Motor neuron (in vitro differentiated cells): ENCODE measurements at regions not wholly inside any gene's neighbourhood (a gene's known extent, or its start where the extent isn't known, plus 50 kb on each side); places are given as distances from the start of the nearest gene placed in this dataset.
"Not testable (repeated sequence)": the region's sequence is repeated elsewhere in the genome, so short reads cannot be mapped to it uniquely, and the experiment has no call there.

Experiments used
- ATAC-seq, 8 experiments: fragments of 200-7000 bp; cut with Tn5 transposase; replicated peaks in 6 of 8; 2 replicates each; pipeline ENCODE4 v1.8.0; 2021; ENCODE audit warnings: mild to moderate bottlenecking in 8 of 8, moderate library complexity in 8 of 8
- H3K27ac ChIP-seq, 2 donors: fragments of 250-450 bp; sonication (Bioruptor Pico); 2 replicates each; pipeline ENCODE4 v1.9.0; 2021; ENCODE audit warnings: antibody characterized with exemption in 2 of 2, mild to moderate bottlenecking in 2 of 2, moderate library complexity in 1 of 2
- H3K4me1 ChIP-seq, 2 donors: fragments of 250-450 bp; sonication (Bioruptor Pico); replicated peaks in 1 of 2; 2 replicates each; pipeline ENCODE4 v1.6.1; 2021; ENCODE audit warnings: antibody characterized with exemption in 2 of 2, mild to moderate bottlenecking in 2 of 2, moderate library complexity in 1 of 2
- H3K4me3 ChIP-seq, 5 donors: fragments of 250-450 bp; sonication (Bioruptor Pico); 2 replicates each; pipeline ENCODE4 v1.9.0; 2021; ENCODE audit warnings: antibody characterized with exemption in 5 of 5, mild to moderate bottlenecking in 5 of 5, moderate library complexity in 4 of 5
- WGBS, 10 experiments: fragments of 450-650 bp; shearing (Covaris generic); methylation state at CpG; one replicate each; pipeline ENCODE4 v1.0.0; 2022; 5-methylcytosine and 5-hydroxymethylcytosine counted together
- in situ Hi-C, 9 experiments: fragments of 400-800 bp; cut with MboI; loops; one replicate each; pipeline ENCODE4 v1.15.0; 2021; ENCODE audit warnings: low sequenced_read_pairs in 9 of 9, low pct_unique_long_range_greater_than_20kb in 2 of 9; ENCODE audit not compliant: unreplicated experiment in 9 of 9

DNA sequence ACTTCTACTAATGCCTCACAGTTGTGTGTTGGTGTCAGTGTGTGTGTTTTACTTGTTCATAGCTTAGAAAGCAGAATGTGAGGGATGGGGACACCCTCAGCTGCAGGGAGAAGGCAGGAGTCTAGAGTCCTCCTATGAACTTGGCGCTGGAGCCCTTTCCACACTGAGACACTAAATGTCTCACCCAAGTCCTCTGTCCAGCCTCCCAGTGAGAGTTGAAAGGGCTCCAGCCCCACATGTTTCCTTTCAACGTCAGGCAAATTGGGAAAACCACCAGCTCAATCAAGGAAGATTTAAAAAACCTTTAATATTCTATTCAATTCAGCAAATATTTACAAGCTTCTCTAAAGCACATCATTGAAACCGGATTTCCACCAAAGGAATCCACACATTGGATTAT, 167.6 kb upstream of the MSX2 start:
- H3K4me1 ChIP-seq, result no peaks in the 10 kb centered on the region
- H3K27ac ChIP-seq, result no peak overlapping the region
- 0 to 100% (median 67%) methylated on average over 1 to 3 of the region's 3 CpGs; no CpG with 5 or more reads in 2 of the 10 experiments for WGBS, 10 experiments
- in situ Hi-C loops, result no loop called here
- ATAC-seq, result no peak
- H3K4me3 ChIP-seq, result no peak overlapping the region

DNA sequence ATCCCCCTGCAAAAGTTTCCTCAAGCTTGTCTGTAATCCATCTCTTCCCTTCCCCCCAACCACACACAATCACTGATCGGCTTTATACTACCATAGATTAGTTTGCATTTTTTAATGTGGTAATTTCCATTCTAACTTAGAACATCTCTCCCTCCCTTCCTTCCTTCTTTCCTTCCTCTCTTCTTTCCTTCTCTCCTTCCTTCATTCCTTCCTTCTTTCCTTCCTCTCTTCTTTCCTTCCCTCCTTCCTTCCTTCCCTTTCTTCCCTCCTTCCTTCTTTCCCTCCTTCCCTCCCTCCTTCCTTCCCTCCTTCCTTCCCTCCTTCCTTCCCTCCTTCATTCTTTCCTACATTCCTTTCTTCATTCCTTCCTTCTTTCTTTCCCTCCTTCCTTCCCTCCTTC, 166.2 kb upstream of the MSX2 start:
- no peak for ATAC-seq
- WGBS, 10 experiments, result 25 to 100% (median 95%) methylated on average over 1 of the region's 1 CpG; no CpG with 5 or more reads in 2 of the 10 experiments
- in situ Hi-C loops, result no loop called here

DNA sequence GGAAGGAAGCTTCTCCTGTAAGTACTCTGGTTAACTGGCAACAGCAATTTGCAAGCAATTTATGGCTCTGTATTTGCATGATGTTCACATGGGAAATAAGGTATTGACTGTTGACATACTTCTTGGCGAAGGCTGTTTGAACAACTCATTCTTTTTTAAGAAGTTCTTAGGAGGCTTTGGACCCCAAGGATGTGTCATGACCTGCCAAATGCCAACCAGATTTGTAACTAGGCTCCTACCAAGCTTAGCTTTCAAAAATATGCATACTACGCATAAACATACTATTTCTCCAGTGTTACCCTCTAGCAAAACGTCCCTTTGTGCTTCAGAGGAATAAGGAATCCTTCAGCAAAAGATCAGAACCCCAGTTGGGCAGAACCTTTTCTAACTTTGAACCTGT, 165.2 kb upstream of the MSX2 start:
- ATAC-seq, result no peak
- H3K4me1 ChIP-seq, result no peaks in the 10 kb centered on the region
- in situ Hi-C loops, result no loop called here
- no peak overlapping the region for H3K4me3 ChIP-seq
- no peak overlapping the region for H3K27ac ChIP-seq
- 21 to 68% (median 55%) methylated on average over 1 to 3 of the region's 3 CpGs; no CpG with 5 or more reads in 2 of the 10 experiments for WGBS, 10 experiments

More for the DNA sequence above, 166.2 kb upstream of the MSX2 start:
- Histone ChIP-seq H3K4me1 (no peaks in the 10 kb centered on the region), H3K4me3 (no peak overlapping the region), H3K27ac (no peak overlapping the region)

DNA sequence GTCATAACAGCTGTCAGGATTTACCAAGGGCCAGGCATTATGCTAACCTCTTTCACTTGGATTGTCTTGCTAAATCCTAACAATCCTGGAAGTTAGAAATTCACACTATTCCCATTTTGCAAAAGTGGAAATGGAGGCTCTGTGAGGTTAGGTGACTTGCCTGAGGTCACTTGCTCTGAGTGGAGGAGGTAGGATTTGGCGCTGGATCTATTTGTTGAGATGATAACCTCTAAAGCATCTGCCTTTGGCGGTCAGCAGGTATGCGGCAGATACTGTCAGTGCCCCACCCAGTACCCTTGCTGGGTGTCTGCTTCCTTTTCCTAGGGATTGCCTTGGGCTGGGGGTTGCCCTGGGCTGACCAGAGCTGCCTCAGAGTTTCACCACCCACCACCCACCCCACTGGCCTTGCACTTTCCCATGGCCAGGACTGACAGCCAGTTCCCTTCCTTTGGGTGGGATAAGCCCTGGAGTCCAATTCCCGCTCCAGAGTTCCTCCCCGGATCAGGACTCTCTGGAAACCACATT, 164.8 kb upstream of the MSX2 start:
- Histone ChIP-seq H3K27ac (no peak overlapping the region), H3K4me1 (no peaks in the 10 kb centered on the region), H3K4me3 (no peak overlapping the region)
- WGBS, 10 experiments, result 0 to 100% (median 60%) methylated on average over 1 to 3 of the region's 5 CpGs; no CpG with 5 or more reads in 3 of the 10 experiments
- in situ Hi-C loops, result no loop called here
- no peak for ATAC-seq

DNA sequence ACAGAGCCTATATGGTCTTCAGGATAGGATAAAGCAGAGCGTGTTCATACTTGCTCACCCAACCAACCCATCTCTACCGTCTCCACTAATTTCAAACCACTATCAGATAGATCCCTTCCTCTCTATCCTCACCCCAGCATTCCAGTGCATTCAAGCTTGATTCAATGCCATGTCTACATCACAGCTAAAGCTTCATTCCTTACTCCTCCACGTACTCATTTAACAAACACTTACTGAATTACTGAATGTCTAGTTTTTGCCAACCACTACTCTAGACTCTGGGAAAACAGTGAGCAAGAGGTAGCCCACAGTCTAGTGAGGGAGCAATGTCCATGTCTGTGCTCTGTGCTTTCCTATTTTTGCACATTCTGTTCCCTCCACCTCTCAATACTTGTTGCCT, 163.5 kb upstream of the MSX2 start:
- no peak for ATAC-seq
- Histone ChIP-seq H3K4me1 (no peaks in the 10 kb centered on the region), H3K4me3 (no peak overlapping the region), H3K27ac (no peak overlapping the region)
- 17 to 100% (median 83%) methylated on average over 1 to 3 of the region's 3 CpGs; no CpG with 5 or more reads in 1 of the 10 experiments for WGBS, 10 experiments
- in situ Hi-C loops, result no loop called here

DNA sequence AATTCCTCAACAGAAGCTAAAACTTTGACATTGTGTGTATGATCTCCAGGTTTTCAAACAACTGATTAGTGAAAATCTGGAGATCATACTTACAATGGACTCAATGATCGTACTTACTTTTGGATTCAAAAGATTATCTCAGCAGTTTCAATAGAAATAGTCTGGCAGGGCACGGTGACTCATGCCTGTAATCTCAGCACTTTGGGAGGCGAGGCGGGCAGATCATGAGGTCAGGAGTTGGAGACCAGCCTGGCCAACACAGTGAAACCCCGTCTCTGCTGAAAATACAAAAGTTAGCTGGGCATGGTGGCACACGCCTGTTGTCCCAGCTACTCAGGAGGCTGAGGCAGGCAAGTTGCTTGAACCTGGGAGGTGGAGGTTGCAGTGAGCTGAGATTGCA, 161.3 kb upstream of the MSX2 start:
- H3K4me1 ChIP-seq, ATAC-seq, H3K4me3 ChIP-seq, in situ Hi-C loops, H3K27ac ChIP-seq: not testable (repeated sequence)
- WGBS, 10 experiments, result 31 to 90% (median 82%) methylated on average over 1 to 6 of the region's 6 CpGs; no CpG with 5 or more reads in 4 of the 10 experiments

DNA sequence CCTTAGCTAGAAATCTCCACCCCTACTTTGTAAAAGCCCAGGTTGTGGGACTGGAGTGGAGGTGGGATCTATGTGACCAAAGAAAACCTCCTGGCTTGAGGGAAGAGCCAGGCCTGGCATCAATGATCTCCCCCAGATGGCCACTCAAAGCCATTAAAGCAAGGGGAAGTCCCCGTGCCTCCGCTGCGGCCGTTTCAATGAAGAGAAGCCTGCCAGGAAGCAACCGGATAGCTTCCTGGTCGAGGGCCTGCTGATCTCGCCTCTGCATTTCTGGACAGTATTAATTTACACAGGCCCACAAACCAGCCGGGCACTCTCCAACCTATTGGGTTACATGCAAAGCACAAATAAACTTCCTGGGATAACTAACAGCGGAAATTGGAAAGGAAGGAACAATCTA, 160.5 kb upstream of the MSX2 start:
- H3K4me1 ChIP-seq, result no peaks in the 10 kb centered on the region
- in situ Hi-C loops, result no loop called here
- no peak for ATAC-seq
- H3K27ac ChIP-seq, result no peak overlapping the region
- 4 to 85% (median 76%) methylated on average over 1 to 9 of the region's 9 CpGs; no CpG with 5 or more reads in 3 of the 10 experiments for WGBS, 10 experiments
- no peak overlapping the region for H3K4me3 ChIP-seq

DNA sequence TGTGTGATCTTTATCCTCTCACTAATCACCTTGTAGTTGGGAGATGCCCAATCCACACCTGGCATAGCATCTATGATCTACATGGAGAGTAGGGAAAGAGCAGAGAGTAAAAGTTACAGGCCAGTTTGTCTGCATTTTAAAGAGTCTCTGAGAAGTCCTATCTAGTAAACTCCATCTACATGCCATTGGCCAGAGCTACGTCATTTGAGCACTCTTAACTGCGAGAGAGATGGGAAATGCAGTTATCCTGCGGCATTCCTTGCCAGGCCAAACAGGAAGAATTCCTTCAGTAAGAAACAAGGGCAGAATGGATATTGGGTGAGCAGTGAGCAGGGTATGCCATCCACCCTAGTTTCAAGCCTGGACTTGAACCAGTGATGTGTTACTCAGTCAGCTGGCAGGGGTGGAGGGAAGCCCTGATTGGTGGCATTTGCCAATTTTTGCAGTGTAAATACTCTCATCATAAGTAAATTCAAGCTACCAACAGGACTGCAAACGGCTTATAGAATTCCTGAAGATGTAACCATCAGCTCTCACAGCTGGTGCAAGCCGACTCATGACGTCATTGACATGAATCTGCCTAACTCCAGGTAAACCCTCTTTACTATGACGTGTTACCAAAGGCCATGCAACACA, 156.8 kb upstream of the MSX2 start:
- Histone ChIP-seq H3K27ac (no peak overlapping the region), H3K4me1 (no peaks in the 10 kb centered on the region), H3K4me3 (no peak overlapping the region)
- ATAC-seq, result no peak
- WGBS, 10 experiments, result 13 to 100% (median 76%) methylated on average over 1 to 6 of the region's 7 CpGs; no CpG with 5 or more reads in 2 of the 10 experiments
- in situ Hi-C loops, result no loop called here

DNA sequence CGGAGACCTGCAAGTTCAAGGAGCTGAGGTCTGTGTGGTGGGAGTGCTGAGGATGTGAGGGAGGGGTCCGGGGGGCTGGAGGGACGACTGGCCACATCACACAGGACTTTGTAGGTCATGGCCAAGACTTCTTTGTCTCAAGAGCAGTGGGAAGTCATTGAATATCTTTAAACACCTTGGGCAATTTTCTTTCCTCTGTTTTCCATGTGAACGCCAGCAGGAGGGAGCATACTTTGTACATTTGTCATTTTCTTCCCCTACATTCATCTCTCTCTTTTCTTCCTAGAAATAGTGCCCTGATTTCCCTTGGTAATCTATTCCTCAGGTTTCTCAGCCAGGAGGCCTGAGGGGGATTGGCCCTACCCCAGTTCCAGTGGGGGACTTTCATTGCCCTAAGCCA, 153.7 kb upstream of the MSX2 start:
- WGBS, 10 experiments, result 20 to 86% (median 66%) methylated on average over 1 to 4 of the region's 4 CpGs; no CpG with 5 or more reads in 3 of the 10 experiments
- no peaks in the 10 kb centered on the region for H3K4me1 ChIP-seq
- no peak overlapping the region for H3K4me3 ChIP-seq
- in situ Hi-C loops, result no loop called here
- ATAC-seq, result no peak
- H3K27ac ChIP-seq, result no peak overlapping the region

DNA sequence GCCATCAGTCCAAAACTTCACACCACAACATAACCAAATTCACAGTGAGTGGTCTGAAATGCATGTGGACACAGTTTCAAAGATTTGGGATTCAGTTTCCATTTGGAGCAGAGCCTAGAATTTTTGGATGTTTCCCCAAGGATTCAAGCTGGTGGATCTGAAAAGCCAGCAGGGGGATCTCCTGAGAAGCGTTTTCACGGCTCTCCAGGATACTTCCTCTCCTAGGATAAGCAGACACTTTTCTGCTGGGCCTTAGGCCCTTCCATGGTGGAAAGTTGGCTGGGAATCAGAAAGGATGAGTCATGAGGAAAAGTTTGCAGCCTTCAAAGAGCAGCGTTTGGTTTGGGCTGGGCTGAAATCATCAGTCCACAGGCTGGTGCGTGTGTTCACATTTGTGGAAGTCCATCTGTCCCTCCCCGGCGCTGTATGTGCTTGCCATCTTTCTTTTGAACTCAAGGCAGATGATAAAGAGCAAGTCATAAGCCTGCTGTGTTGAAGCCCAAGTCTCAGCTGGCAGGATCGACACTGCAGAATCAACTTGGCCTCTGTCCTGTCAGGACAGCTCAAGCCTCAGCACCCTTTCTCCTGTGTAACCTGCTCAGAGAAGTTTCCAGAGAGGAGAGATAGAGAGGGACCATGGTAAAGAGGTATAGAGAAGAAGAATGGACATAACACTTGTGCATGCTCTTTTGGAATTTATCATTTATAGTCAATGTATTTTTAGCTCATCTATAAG, 152.6 kb upstream of the MSX2 start:
- no peak overlapping the region for H3K27ac ChIP-seq
- no peak overlapping the region for H3K4me3 ChIP-seq
- no peaks in the 10 kb centered on the region for H3K4me1 ChIP-seq
- in situ Hi-C loops, result no loop called here
- WGBS, 10 experiments, result 5 to 80% (median 50%) methylated on average over 1 to 5 of the region's 7 CpGs; no CpG with 5 or more reads in 1 of the 10 experiments
- peak in 6 of 8 experiments; percentile 62 to 94 (median 80) for ATAC-seq

DNA sequence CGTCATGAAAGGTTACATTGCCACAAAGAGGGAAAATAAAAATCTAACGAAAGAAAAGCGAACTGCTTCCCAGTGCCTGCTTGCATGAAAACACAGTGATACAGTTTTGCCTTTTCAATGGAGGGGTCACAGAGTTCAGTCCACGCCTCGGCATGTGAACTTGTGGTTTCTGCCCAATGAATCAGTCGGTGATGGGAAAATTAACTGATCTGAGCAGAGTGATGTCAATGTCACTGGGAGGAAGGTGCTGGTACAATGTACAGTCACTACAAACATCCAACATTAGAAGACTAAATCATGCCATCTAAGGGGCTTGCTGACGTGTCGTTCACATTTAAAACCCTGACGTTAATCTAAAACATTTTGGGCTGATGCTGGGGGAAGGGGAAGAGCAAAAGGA, 151.8 kb upstream of the MSX2 start:
- Histone ChIP-seq H3K4me1 (no peaks in the 10 kb centered on the region), H3K27ac (no peak overlapping the region), H3K4me3 (no peak overlapping the region)
- peak in 2 of 8 experiments; percentile 16 to 18 for ATAC-seq
- 30 to 95% (median 67%) methylated on average over 2 to 8 of the region's 9 CpGs for WGBS, 10 experiments
- in situ Hi-C loops, result no loop called here

DNA sequence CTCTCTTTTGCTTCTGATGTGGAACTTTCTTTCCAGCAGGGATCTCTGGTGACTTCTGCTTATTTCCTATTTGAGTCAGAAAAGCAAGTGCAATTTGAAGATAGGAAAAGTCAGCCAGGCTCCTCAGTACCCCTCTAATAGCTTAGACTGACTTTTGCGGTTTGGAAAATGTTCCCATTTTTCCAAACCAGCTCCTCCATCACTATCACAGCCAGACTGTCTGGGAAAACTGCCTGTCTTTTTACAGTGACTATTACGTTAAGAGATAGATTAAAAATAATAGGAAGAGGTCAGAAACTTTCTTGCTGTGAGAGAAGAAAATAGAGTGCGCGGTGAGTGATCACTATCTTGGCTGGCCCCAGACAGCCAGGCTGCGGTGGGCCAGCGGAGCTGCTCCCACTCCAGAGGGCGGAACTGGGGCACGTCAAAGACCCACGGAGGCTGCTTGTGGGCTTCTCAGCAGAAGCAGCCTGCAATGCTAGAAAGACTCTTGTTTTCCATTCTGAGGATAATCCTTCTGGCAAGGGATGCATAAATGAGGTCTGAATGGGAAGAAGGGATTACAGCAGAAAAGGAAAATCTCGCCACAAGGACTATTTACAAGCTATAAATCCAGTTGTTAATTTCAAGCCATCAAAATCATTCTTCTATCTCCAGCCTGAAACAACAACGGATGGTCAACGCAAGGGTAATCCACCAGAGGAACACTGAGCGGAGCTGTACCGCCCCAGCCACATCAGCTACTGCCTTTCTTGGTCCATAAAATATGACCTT, 151.0 kb upstream of the MSX2 start:
- WGBS, 10 experiments, result 10 to 92% (median 67%) methylated on average over 1 to 13 of the region's 14 CpGs; no CpG with 5 or more reads in 1 of the 10 experiments
- Histone ChIP-seq H3K4me3 (no peak overlapping the region), H3K4me1 (no peaks in the 10 kb centered on the region), H3K27ac (no peak overlapping the region)
- in situ Hi-C loops, result no loop called here
- no peak for ATAC-seq

DNA sequence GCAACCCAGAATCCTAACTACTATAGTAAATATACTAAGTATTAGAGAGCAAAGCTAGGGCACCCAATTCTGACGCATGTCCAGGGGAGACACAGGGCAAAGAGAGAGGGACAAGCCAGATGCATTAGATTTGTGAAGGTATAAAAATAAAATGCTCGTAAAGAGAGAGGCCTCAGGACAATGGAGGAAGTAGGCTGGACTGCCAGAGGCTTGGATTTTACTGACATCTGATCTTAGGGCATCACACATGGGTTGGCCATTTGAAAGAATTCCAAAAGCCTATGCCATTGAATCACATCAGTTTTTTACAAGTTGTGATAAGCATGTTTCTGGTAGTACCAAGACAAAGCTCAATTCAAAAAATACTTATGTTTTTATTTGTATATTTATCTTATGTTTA, 149.3 kb upstream of the MSX2 start:
- WGBS, 10 experiments, result 0 to 100% (median 82%) methylated on average over 1 to 2 of the region's 2 CpGs; no CpG with 5 or more reads in 2 of the 10 experiments

More for the DNA sequence above, 149.3 kb upstream of the MSX2 start:
- in situ Hi-C loops, result no loop called here
- no peak for ATAC-seq
- Histone ChIP-seq H3K27ac (no peak overlapping the region), H3K4me1 (no peaks in the 10 kb centered on the region), H3K4me3 (no peak overlapping the region)
